GM18505 (cell line): ENCODE measurements at regions not wholly inside any gene's neighbourhood (a gene's known extent, or its start where the extent isn't known, plus 50 kb on each side); places are given as distances from the start of the nearest gene placed in this dataset.

Experiments
- ATAC-seq: cut with Tn5 transposase; IDR thresholded peaks from one replicate; pipeline ENCODE4 v1.9.1; 2021; ENCODE audit not compliant: unreplicated experiment
- POLR2A ChIP-seq: IDR thresholded peaks from 4 replicates; pipeline ENCODE4 v1.6.1; 2011; ENCODE audit warnings: borderline replicate concordance; ENCODE audit not compliant: insufficient read depth, insufficient read length; ENCODE audit errors: extremely low read depth

GRCh38 chr15:93846148-93846547, 385.2 kb upstream of the MCTP2 start:
- TF ChIP-seq POLR2A, result no peak
- no peak for ATAC-seq

- TF ChIP-seq POLR2A, result no peak
Observed at GRCh38 chr15:93837450-93837849, 393.9 kb upstream of the MCTP2 start.

GRCh38 chr15:93835344-93835743, 396.0 kb upstream of the MCTP2 start:
- ATAC-seq, result no peak
- no peak for TF ChIP-seq POLR2A

More at GRCh38 chr15:93837450-93837849, 393.9 kb upstream of the MCTP2 start:
- ATAC-seq, result no peak

- no peak for ATAC-seq
- TF ChIP-seq POLR2A, result no peak
Observed at GRCh38 chr15:93831641-93832040, 399.7 kb upstream of the MCTP2 start.

- TF ChIP-seq POLR2A, result no peak
- ATAC-seq, result no peak
Observed at GRCh38 chr15:93830221-93831080, 400.9 kb upstream of the MCTP2 start.

GRCh38 chr15:93829115-93829870, 402.1 kb upstream of the MCTP2 start:
- no peak for ATAC-seq
- TF ChIP-seq POLR2A, result no peak

GRCh38 chr15:93826790-93827189, 404.6 kb upstream of the MCTP2 start:
- no peak for TF ChIP-seq POLR2A
- no peak for ATAC-seq

- ATAC-seq, result no peak
- TF ChIP-seq POLR2A, result no peak
Observed at GRCh38 chr15:93826293-93826692, 405.1 kb upstream of the MCTP2 start.

- ATAC-seq, result no peak
- no peak for TF ChIP-seq POLR2A
Observed at GRCh38 chr15:93825682-93826081, 405.7 kb upstream of the MCTP2 start.

GRCh38 chr15:93823971-93824913, 407.1 kb upstream of the MCTP2 start:
- no peak for ATAC-seq
- no peak for TF ChIP-seq POLR2A

GRCh38 chr15:93820566-93820965, 410.8 kb upstream of the MCTP2 start:
- no peak for TF ChIP-seq POLR2A
- ATAC-seq, result no peak

- no peak for ATAC-seq
- TF ChIP-seq POLR2A, result no peak
Observed at GRCh38 chr15:93819826-93820225, 411.5 kb upstream of the MCTP2 start.

- ATAC-seq, result no peak
- TF ChIP-seq POLR2A, result no peak
Observed at GRCh38 chr15:93816815-93817214, 414.5 kb upstream of the MCTP2 start.
